ENCODE measurements at regions not wholly inside any gene's neighbourhood (a gene's known extent, or its start where the extent isn't known, plus 50 kb on each side); places are given as distances from the start of the nearest gene placed in this dataset.
A peak's percentile ranks its signal among the peaks of the same experiment; 100 is the strongest.

GRCh38 chr12:92649511-92650227, 53.1 kb upstream of the PLEKHG7 start:
- TF ChIP-seq CTCF (IDR thresholded peaks at IDR 0.05 in 2 of 3, conservative IDR thresholded peaks at IDR 0.05 in 1 of 3; ENCODE audit: borderline replicate concordance in 1 of 3, insufficient read depth in 1 of 3, low read depth in 2 of 3, low read length in 2 of 3) (peak; percentile 67 to 83 (median 77)), POLR2AphosphoS5 (IDR thresholded peaks at IDR 0.05; ENCODE audit: low read depth, low read length) (no peak), JUND (IDR thresholded peaks at IDR 0.05) (no peak), CBX3 (IDR thresholded peaks at IDR 0.05; ENCODE audit: low read depth) (no peak), POLR2A (IDR thresholded peaks at IDR 0.05; ENCODE audit: borderline replicate concordance, extremely low read depth, insufficient read depth, insufficient read length) (no peak)

Measured in HCT116 (cell line).